HCT116 (cell line): ENCODE measurements at regions not wholly inside any gene's neighbourhood (a gene's known extent, or its start where the extent isn't known, plus 50 kb on each side); places are given as distances from the start of the nearest gene placed in this dataset.

Experiments
- ATAC-seq: fragments of 200-7000 bp; cut with Tn5 transposase; 2 replicates; pipeline ENCODE4 v1.9.1; 2020; ENCODE audit warnings: mild to moderate bottlenecking, moderate library complexity
- BruUV-seq: library from RNA; stranded (reverse); fragments of 400-500 nt; replicated peaks from 2 replicates; lab custom pipeline; 2021; lab: Mats Ljungman, UMichigan
- CTCF ChIA-PET: fragments of 300-600 bp; sonication (Branson Sonifier 250); formaldehyde crosslinking; loops from one replicate; lab custom pipeline; 2021; ENCODE audit warnings: antibody characterized with exemption; lab: Charles Lee
- POLR2A ChIA-PET: fragments of 300-600, 350-600 bp; sonication (Branson Sonifier 250); formaldehyde crosslinking; loops from one replicate; lab custom pipeline; 2021; ENCODE audit warnings: antibody characterized with exemption; lab: Charles Lee
- RAD21 ChIA-PET, 2 experiments: fragments of 300-600 bp; sonication (Branson Sonifier 250); formaldehyde crosslinking; loops; one replicate each; lab custom pipeline; 2023; ENCODE audit warnings: low total read pairs in 2 of 2; ENCODE audit not compliant: uncharacterized antibody in 2 of 2, unreplicated experiment in 2 of 2, low non-redundant PET in 1 of 2; lab: Charles Lee
- DNase-seq: peaks from one replicate; pipeline ENCODE4 v3.0.0-alpha.2; 2010; ENCODE audit warnings: low read depth, low spot score
- H2AFZ ChIP-seq: fragments of 200-600 bp; shearing (Covaris generic), sonication (generic); 2 replicates; pipeline ENCODE4 v1.6.1; 2017; ENCODE audit warnings: low read depth, mixed run types, mixed read lengths, antibody characterized with exemption, low read length; ENCODE audit not compliant: poor library complexity, severe bottlenecking
- H3K27ac ChIP-seq: 2 replicates; pipeline ENCODE4 v1.5.1; 2012; ENCODE audit warnings: low read depth, low read length
- H3K27me3 ChIP-seq: fragments of 200-600 bp; sonication (generic); 2 replicates; pipeline ENCODE4 v1.6.1; 2016; ENCODE audit warnings: mixed run types, low read length, mixed read lengths; ENCODE audit not compliant: insufficient read depth
- H3K36me3 ChIP-seq, 2 experiments: fragments of 200-500 bp in 1 of 2; fragments of 200-600 bp in 1 of 2; sonication (Bioruptor generic) in 1 of 2; sonication (generic) in 1 of 2; 2 replicates each; pipeline versions ENCODE4 v1.5.1 to v1.6.1; 2014 to 2016; ENCODE audit warnings: low read length in 2 of 2, inconsistent platforms in 1 of 2, mixed read lengths in 1 of 2, mixed run types in 1 of 2; ENCODE audit not compliant: insufficient read depth in 2 of 2, control insufficient read depth in 1 of 2
- H3K4me1 ChIP-seq, 2 experiments: fragments of 200-600 bp in 1 of 2; sonication (generic) in 1 of 2; 2 replicates each; pipeline versions ENCODE4 v1.5.1 to v1.6.1; 2012 to 2017; ENCODE audit warnings: low read length in 2 of 2, inconsistent platforms in 1 of 2, mild to moderate bottlenecking in 1 of 2, mixed read lengths in 1 of 2, mixed run types in 1 of 2, moderate library complexity in 1 of 2; ENCODE audit not compliant: insufficient read depth in 2 of 2, control insufficient read depth in 1 of 2
- H3K4me2 ChIP-seq: fragments of 200-600 bp; sonication (generic); 2 replicates; pipeline ENCODE4 v1.6.1; 2017; ENCODE audit warnings: mixed run types, low read length, mixed read lengths
- H3K4me3 ChIP-seq, 2 experiments: fragments of 200-600 bp in 1 of 2; sonication (generic) in 1 of 2; replicated peaks in 1 of 2; 2 replicates each; pipeline ENCODE4 v1.5.1; 2011 to 2016; ENCODE audit warnings: low read length in 2 of 2, control low read depth in 1 of 2, low read depth in 1 of 2, mild to moderate bottlenecking in 1 of 2, mixed read lengths in 1 of 2, mixed run types in 1 of 2
- H3K79me2 ChIP-seq: fragments of 200-600 bp; sonication (generic); 2 replicates; pipeline ENCODE4 v1.6.1; 2017; ENCODE audit warnings: mild to moderate bottlenecking, mixed run types, low read length, moderate library complexity, mixed read lengths; ENCODE audit not compliant: insufficient read depth
- H3K9ac ChIP-seq: fragments of 200-600 bp; sonication (generic); 2 replicates; pipeline ENCODE4 v1.6.1; 2016; ENCODE audit warnings: low read length, mixed read lengths
- H3K9me2 ChIP-seq: fragments of 200-600 bp; sonication (generic), shearing (Covaris generic); 2 replicates; pipeline ENCODE4 v1.6.1; 2017; ENCODE audit warnings: mixed run types, mild to moderate bottlenecking, moderate library complexity; ENCODE audit not compliant: insufficient read depth
- H3K9me3 ChIP-seq, 2 experiments: fragments of 200-500 bp in 1 of 2; fragments of 200-600 bp in 1 of 2; sonication (Bioruptor generic) in 1 of 2; sonication (generic) in 1 of 2; 2 replicates each; pipeline ENCODE4 v1.6.1; 2014 to 2017; ENCODE audit warnings: low read length in 2 of 2, mixed read lengths in 2 of 2, inconsistent platforms in 1 of 2, low read depth in 1 of 2, mild to moderate bottlenecking in 1 of 2, mixed run types in 1 of 2, moderate library complexity in 1 of 2; ENCODE audit not compliant: control insufficient read depth in 1 of 2, insufficient read depth in 1 of 2
- H4K20me1 ChIP-seq: fragments of 200-600 bp; sonication (generic), shearing (Covaris generic); 2 replicates; pipeline ENCODE4 v1.6.1; 2017; ENCODE audit warnings: mixed run types, mild to moderate bottlenecking, moderate library complexity; ENCODE audit not compliant: insufficient read depth
- ATF3 ChIP-seq: IDR thresholded peaks from 2 replicates; pipeline ENCODE4 v1.6.1; 2012
- CEBPB ChIP-seq: IDR thresholded peaks from 2 replicates; pipeline ENCODE4 v1.6.1; 2012; ENCODE audit warnings: low read depth
- CTCF ChIP-seq, 3 experiments: fragments of 200-600 bp in 1 of 3; sonication (generic) in 1 of 3; IDR thresholded peaks in 2 of 3; conservative IDR thresholded peaks in 1 of 3; 2 replicates each; pipeline ENCODE4 v1.5.1; 2012 to 2017; ENCODE audit warnings: low read depth in 2 of 3, low read length in 2 of 3, antibody characterized with exemption in 1 of 3, borderline replicate concordance in 1 of 3, control low read depth in 1 of 3, mild to moderate bottlenecking in 1 of 3, mixed read lengths in 1 of 3, mixed run types in 1 of 3, moderate library complexity in 1 of 3; ENCODE audit not compliant: insufficient read depth in 1 of 3
- ELF1 ChIP-seq: IDR thresholded peaks from 2 replicates; pipeline ENCODE4 v1.6.1; 2012; ENCODE audit warnings: low read depth, borderline replicate concordance
- EZH2 ChIP-seq: fragments of 200-600 bp; sonication (generic); IDR thresholded peaks from 2 replicates; pipeline ENCODE4 v1.6.1; 2017; ENCODE audit warnings: antibody characterized with exemption, mixed run types
- FOSL1 ChIP-seq: IDR thresholded peaks from 2 replicates; pipeline ENCODE4 v1.6.1; 2012; ENCODE audit warnings: low read depth
- JUND ChIP-seq: IDR thresholded peaks from 2 replicates; pipeline ENCODE4 v1.6.1; 2012
- MAX ChIP-seq: IDR thresholded peaks from 2 replicates; pipeline ENCODE4 v1.6.1; 2012
- POLR2A ChIP-seq: IDR thresholded peaks from 2 replicates; pipeline ENCODE4 v1.7.0; 2011; ENCODE audit warnings: borderline replicate concordance; ENCODE audit not compliant: insufficient read depth, insufficient read length; ENCODE audit errors: extremely low read depth
- POLR2AphosphoS5 ChIP-seq: IDR thresholded peaks from 2 replicates; pipeline ENCODE4 v1.6.1; 2011; ENCODE audit warnings: mild to moderate bottlenecking, low read depth, low read length, moderate library complexity
- RAD21 ChIP-seq: IDR thresholded peaks from 2 replicates; pipeline ENCODE4 v1.6.1; 2012; ENCODE audit warnings: low read depth, mild to moderate bottlenecking
- SIN3A ChIP-seq: IDR thresholded peaks from 2 replicates; pipeline ENCODE4 v1.6.1; 2012; ENCODE audit warnings: low read depth
- SP1 ChIP-seq: IDR thresholded peaks from 2 replicates; pipeline ENCODE4 v1.6.1; 2012; ENCODE audit warnings: low read depth
- TCF7L2 ChIP-seq: IDR thresholded peaks from 2 replicates; pipeline ENCODE4 v1.7.0; 2011; ENCODE audit warnings: borderline replicate concordance, inconsistent platforms; ENCODE audit not compliant: insufficient read depth, insufficient read length; ENCODE audit errors: extremely low read depth
- YY1 ChIP-seq: IDR thresholded peaks from 2 replicates; pipeline ENCODE4 v1.6.1; 2011; ENCODE audit warnings: low read length, low read depth, moderate library complexity, mild to moderate bottlenecking; ENCODE audit not compliant: insufficient replicate concordance; ENCODE audit errors: extremely low read depth
- ZBTB33 ChIP-seq: IDR thresholded peaks from 2 replicates; pipeline ENCODE4 v1.6.1; 2011; ENCODE audit warnings: mild to moderate bottlenecking, low read length, moderate library complexity; ENCODE audit not compliant: insufficient replicate concordance; ENCODE audit errors: extremely low read depth
- ZNF274 ChIP-seq: fragments of 200-500 bp; sonication (Bioruptor generic); IDR thresholded peaks from 2 replicates; pipeline ENCODE4 v1.6.1; 2014; ENCODE audit warnings: mild to moderate bottlenecking, low read depth, low read length, inconsistent platforms
- intact Hi-C: fragments of 100-400 bp; cut with micrococcal nuclease; formaldehyde crosslinking; loops from 2 replicates; pipeline ENCODE4 v1.10.0; 2022

- TF ChIP-seq ZBTB33: no peak
- TF ChIP-seq CEBPB: no peak
- no peak for TF ChIP-seq ELF1
- no peak for TF ChIP-seq SP1
- TF ChIP-seq TCF7L2: no peak
Measured at GRCh38 chr3:69560818-69561217, 174.9 kb upstream of the FRMD4B start (continued).

GRCh38 chr3:69560116-69560515 lies 174.2 kb upstream of the FRMD4B start:
- RAD21 ChIA-PET: no interaction called here
- Histone ChIP-seq H3K9me2 (no peaks in the 10 kb centered on the region), H4K20me1 (no peaks in the 10 kb centered on the region), H3K4me2 (no peak overlapping the region), H3K4me3 (no peak overlapping the region), H3K27me3 (no peaks in the 10 kb centered on the region), H3K36me3 (no peaks in the 10 kb centered on the region), H3K9ac (no peak overlapping the region), H2AFZ (no peak overlapping the region)
- BruUV-seq: no TSS peak
- intact Hi-C loops: no loop called here
- DNase-seq: no peak
- no peak for ATAC-seq
- no peak for TF ChIP-seq SP1
- TF ChIP-seq POLR2A: no peak
- TF ChIP-seq JUND: no peak
- TF ChIP-seq YY1: no peak
- TF ChIP-seq EZH2: no peak
- no peak for TF ChIP-seq CEBPB
- TF ChIP-seq TCF7L2: no peak
- TF ChIP-seq CTCF (IDR thresholded peaks at IDR 0.05 in 2 of 3, conservative IDR thresholded peaks at IDR 0.05 in 1 of 3; ENCODE audit: borderline replicate concordance in 1 of 3, insufficient read depth in 1 of 3, low read depth in 2 of 3, low read length in 2 of 3): no peak
- no peak for TF ChIP-seq ELF1
- TF ChIP-seq MAX: no peak
- TF ChIP-seq ZNF274: no peak
- TF ChIP-seq SIN3A: no peak
- TF ChIP-seq RAD21: no peak
- no peak for TF ChIP-seq FOSL1
- no peak for TF ChIP-seq POLR2AphosphoS5
- no peak for TF ChIP-seq ATF3
- TF ChIP-seq, all 23 proteins: peak for 0
- Histone ChIP-seq H3K27ac (no peak overlapping the region), H3K79me2 (no peaks in the 10 kb centered on the region), H3K9me3 (no peaks in the 10 kb centered on the region), H3K4me1 (no peaks in the 10 kb centered on the region)
- ChIA-PET CTCF (no interaction called here), POLR2A (no interaction called here)
